HG02759 (cell line): ENCODE measurements at regions not wholly inside any gene's neighbourhood (a gene's known extent, or its start where the extent isn't known, plus 50 kb on each side); places are given as distances from the start of the nearest gene placed in this dataset.

Source experiments
- ATAC-seq: cut with Tn5 transposase; IDR thresholded peaks from one replicate; pipeline ENCODE4 v1.9.1; 2021; ENCODE audit warnings: mild to moderate bottlenecking, moderate library complexity; ENCODE audit not compliant: unreplicated experiment

- ATAC-seq, result no peak
Measured at GRCh38 chr22:48101704-48102103, 1339.3 kb downstream of the TBC1D22A start.

DNA sequence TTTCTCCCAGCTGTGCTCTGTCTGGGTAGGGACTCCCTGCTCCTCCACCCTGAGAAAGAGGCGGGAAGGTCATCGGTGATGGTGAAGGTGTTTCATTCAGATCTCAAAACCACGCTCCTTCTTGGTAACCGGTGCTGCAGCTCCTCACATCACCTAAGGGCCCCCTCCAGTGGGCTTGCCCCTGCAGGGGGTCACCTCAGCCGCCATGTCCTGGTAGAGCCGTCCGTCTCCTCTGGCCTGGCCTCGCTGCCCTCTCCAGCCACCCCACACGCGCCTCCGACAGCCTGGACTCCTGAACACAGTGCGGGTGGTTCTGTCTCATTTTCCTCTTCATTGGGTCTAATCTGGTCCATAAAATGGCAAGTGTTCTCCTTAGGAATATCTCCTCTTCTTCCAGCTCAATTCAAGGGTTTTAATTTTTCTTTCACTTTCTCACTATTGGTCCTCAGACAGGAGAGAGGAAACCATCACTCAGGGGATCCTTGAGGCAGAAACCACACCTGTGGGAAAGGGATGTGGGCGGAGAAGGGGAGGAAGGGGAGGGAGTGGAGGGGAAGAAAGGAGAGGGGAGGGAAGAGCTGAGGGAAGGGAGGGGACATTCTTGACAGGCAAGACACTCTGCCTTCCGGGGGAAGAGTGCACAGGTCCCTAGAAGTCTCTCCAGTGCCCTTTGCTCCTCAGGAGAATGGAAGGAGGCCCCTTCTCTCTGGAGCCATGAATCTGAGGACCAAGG lies 1338.4 kb downstream of the TBC1D22A start:
- ATAC-seq, result no peak

DNA sequence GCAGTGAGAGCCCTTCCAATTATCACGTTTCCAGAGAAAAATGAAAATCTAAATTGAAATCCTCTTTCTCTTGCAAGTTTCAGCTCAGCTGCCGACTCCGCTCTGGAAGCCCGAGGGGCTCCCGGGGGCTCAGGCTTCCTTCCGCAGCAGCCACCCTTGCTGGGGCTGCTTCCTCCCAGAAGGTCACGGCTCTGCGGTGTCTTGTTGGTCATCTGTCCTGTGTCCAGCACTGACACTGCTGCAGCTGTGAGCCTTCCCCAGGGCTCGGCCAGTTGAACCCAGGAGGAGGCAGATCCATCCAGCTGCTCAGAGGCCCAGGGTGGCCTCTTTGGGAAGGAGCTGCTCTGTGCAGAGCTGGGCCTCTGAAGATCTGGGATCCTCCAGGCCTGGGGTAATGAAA lies 1337.2 kb downstream of the TBC1D22A start:
- ATAC-seq, result no peak

DNA sequence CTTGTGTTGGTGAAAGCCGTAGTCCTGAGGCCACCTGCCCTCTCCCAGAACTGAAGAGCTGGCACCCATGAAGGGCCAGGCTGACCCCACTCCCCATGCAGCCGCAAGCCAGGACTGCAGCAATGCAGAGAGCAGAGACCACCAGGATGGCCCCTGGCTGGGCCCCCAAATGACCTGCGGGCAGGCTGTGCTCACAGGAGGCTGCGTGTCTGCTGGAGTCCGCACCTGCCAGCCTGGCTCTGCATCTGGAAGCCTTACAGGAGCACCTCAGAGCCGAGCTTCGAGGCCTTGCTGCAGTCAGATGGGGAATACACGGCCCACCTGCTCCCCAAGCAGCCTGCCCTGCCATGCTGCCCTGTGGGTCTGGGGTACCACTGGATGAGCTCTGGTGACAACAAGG lies 1336.8 kb downstream of the TBC1D22A start:
- ATAC-seq, result no peak

DNA sequence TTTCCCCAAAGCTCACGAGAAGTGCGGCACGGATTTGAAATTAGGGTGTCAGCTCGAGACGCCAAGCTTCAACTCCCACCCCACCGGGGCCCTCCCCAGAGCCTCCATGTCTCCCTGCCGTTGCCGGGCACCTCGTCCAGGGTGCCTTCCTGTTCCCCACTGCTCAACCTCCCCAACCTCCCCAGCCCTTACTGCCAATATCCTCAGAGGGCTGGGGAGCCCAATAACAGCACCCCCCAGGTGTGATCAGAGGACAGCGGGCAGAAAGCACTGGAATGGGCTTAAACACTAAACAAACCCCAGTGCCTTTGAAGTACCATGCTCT lies 1336.4 kb downstream of the TBC1D22A start:
- ATAC-seq, result peak; percentile 15

DNA sequence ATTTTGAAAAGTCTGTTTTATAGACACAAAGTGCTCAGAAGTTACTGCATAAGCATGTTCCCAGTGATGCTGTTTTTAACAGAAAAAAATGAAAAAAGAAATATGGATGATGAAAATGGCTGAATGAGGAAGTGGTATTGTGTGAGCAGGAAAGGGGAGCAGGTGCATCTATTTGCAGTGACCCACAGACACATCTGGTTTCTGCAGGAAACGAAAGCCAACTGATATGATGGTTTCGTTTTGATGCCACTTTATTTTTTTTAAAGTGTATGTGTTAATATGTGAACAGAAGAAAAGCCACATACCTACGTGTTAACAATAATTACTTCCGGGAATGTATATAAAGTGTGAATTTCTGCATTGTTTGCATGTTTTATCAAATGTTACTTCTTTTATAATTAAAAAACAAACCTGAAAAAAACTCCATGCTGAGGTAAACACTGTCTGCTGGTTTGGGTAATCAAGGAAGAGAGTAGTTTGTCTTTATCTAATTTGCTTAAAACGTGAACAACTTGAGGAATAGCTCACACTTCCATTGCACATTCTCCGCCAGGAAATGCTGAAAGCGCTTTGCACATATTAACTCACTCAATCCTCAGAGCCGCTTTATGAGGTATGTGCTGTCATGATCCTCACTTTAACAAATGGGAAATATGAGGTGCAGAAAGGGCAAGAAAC lies 1335.9 kb downstream of the TBC1D22A start:
- ATAC-seq, result peak; percentile 79

DNA sequence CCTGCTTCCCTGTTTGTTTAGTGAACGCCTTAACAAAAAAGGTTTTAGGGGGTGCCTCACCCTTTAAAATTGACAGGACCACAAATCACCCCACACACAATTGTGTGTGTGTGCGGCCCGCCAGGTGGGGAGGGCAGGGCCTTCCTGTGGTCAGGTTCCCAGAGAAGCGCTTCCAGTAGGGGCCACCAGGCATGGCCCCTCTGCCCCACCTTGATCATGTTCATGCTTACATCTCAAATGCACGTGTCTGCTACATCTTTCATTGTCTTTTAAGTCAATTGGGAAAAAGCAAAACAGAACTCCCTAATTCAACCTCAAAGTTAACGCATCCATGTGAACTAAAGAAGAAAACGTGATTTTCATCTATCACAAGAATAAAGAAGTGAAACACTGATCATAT lies 1335.3 kb downstream of the TBC1D22A start:
- peak; percentile 28 for ATAC-seq

DNA sequence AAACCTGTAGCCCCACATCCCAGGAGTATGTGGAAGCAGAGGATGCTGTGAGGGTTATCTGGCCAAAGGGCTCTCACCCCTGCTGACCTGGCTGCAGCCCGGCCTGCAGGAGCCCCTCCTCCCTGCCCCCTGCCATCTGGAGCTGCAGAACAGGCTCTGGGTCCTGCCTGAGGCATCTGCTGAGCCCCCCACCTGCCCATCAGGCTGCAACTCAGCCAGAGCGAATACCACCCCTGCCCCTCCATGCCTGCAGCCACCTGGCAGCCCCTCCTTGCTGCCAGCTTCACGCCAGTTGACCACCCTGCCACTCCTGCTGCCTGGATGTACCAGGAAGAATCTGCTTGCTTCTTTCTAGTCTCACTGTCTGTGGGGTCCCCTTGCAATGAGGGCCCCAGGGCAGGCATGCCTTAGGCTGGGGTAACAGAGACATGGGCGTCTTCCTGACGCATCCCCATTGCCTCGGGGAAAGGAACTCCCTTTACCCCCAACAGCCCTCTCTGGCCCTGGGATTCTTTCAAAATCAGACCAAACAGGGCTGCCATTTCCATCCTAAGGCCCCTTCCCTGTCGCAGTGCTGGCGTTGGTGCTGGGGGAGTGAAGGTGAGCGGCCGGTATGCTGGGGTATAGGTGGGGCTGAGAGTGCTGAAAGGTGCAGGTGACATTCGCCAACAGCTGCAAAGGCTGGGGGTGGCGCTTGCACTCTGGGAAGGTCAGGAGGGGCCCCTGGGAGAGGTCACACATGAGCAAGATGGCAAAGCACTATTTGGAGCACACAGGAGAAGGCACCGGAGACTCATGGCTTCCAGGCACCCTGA lies 1334.6 kb downstream of the TBC1D22A start:
- no peak for ATAC-seq

GRCh38 chr22:48096411-48096810 lies 1334.0 kb downstream of the TBC1D22A start:
- no peak for ATAC-seq

DNA sequence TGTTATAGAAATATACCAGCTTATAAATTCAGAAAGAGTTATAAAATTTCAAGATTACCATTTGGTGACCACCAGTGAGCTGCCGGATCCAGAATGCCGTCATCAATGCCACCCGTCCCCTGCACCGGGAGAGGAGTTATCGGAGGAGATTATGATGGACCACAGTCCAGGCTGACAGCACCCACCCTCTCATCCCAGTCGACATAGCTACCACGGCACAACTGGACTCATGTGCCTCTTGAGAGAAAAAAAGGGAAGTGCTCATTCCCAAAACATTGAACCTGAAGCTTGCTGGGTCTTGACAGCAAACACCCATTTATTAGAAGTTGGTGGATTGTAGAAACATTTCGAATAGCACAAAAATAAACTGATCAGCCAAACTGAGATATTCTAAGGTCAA lies 1331.5 kb downstream of the TBC1D22A start:
- ATAC-seq, result no peak

- ATAC-seq, result no peak
Measured at GRCh38 chr22:48092866-48093265, 1330.4 kb downstream of the TBC1D22A start.

- ATAC-seq, result no peak
Measured at GRCh38 chr22:48091656-48092223, 1329.3 kb downstream of the TBC1D22A start.

DNA sequence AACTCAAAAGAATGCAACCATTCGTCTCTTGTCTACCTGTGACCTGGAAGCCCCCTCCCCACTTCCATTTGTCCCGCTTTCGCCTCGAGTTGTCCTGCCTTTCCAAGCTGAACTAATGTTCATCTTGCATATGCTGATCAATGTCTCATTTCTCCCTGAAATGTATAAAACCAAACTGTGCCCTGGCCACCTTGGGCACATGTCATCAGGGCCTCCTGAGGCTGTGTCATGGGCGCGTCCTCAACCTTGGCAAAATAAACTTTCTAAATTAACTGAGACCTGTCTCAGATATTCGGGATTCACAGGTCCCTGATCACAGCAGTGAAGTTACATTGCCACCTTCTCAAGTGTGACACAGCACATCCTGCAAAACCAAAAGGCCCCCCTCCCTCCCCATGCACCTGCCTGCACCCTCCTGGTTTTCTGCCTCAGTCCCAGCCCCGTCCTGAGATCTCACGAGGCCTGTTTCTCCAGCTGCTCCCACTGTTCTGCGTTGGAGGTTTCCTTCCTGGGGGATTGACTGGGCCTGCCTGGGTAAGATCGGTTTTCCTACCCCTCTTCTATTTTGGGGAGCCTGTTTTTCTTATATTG lies 1328.7 kb downstream of the TBC1D22A start:
- ATAC-seq, result no peak

DNA sequence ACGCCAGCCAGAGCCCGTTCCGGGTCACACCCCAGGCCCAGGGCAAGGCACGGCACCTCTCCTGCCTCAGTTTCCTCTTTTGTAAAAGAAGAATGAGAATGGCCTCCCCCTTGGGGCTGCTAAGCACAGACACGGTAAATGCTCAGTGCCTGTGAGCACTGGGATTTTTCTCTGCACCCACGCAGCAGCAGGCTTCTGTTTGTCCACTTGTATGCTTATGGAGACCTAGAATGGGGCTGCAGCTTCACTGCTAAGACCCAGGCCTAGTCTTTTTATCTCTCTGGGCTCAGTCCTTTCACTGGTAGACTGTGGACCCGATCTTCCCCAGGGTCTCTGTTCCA lies 1327.9 kb downstream of the TBC1D22A start:
- no peak for ATAC-seq

GRCh38 chr22:48089601-48090331 lies 1327.3 kb downstream of the TBC1D22A start:
- ATAC-seq, result no peak

- no peak for ATAC-seq
Measured at GRCh38 chr22:48088926-48089536, 1326.6 kb downstream of the TBC1D22A start.

GRCh38 chr22:48088251-48088650 lies 1325.8 kb downstream of the TBC1D22A start:
- no peak for ATAC-seq

GRCh38 chr22:48085901-48086645 lies 1323.6 kb downstream of the TBC1D22A start:
- ATAC-seq, result no peak

DNA sequence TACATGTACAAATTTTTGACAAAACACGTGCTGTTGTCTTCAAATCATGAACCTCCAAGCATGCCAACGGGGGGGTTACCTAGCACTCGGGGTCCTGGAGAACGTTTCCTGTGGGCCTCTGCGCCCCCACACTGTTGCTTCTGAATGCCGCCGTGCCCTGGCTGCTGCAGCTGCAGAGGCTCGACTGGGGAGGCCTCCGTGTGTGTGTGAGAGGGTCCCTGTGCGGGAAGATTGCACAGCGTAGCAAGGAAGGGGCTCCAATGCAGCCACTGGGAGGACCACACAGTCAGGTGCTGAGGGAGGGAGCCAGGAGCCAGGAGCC lies 1322.2 kb downstream of the TBC1D22A start:
- no peak for ATAC-seq
